Right atrium auricular region (tissue), 2 donors: ENCODE measurements at regions not wholly inside any gene's neighbourhood (a gene's known extent, or its start where the extent isn't known, plus 50 kb on each side); places are given as distances from the start of the nearest gene placed in this dataset.

Source experiments
- DNase-seq: peaks from one replicate; pipeline ENCODE4 v3.0.0-alpha.2; 2019; ENCODE audit warnings: low spot score
- H3K27ac ChIP-seq, 2 donors: fragments of 200-600 bp; sonication (generic); 1 replicate in 1 of 2; 2 replicates in 1 of 2; pipeline ENCODE4 v1.5.1; 2016 to 2019
- H3K27me3 ChIP-seq, 2 donors: fragments of 200-600 bp; sonication (generic); one replicate each; pipeline versions ENCODE4 v1.5.1 to v1.6.0; 2017 to 2019
- H3K36me3 ChIP-seq: fragments of 200-600 bp; sonication (generic); one replicate; pipeline ENCODE4 v1.5.1; 2016
- H3K4me1 ChIP-seq, 2 donors: fragments of 200-600 bp; sonication (generic); one replicate each; pipeline versions ENCODE4 v1.5.1 to v1.6.0; 2017 to 2019
- H3K4me3 ChIP-seq, 2 donors: fragments of 200-600 bp; sonication (generic); 1 replicate in 1 of 2; 2 replicates in 1 of 2; pipeline ENCODE4 v1.5.1; 2017 to 2019; ENCODE audit warnings: mild to moderate bottlenecking in 1 of 2, moderate library complexity in 1 of 2
- H3K9me3 ChIP-seq, 2 donors: fragments of 200-600 bp; sonication (generic); one replicate each; pipeline ENCODE4 v1.5.1; 2019
- CTCF ChIP-seq, 2 donors: fragments of 200-600 bp; sonication (generic); IDR thresholded peaks; one replicate each; pipeline ENCODE4 v1.5.1; 2019; ENCODE audit warnings: antibody characterized with exemption in 2 of 2

DNA sequence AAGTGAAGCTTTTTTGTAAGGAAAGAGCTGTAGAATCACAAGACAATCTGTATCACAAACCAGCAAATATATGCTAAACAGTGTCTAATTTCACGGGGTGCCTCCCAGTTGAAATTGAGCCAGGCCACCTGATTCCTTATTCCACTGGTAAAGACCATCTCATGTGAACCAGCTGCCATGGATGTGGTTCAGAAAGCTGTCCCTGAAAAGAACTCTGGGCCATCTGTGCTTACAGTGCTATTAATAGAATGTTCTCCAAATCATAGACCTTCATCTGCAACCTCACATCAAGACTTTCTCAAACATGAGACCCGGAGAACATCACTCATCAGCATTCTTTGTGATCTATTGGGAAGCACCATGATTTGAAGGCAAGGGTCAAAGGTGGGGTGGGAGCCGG lies 89.7 kb downstream of the FBXO5 start:
- Histone ChIP-seq H3K27me3 (no peaks in the 10 kb centered on the region), H3K27ac (no peak overlapping the region), H3K36me3 (no peaks in the 10 kb centered on the region), H3K4me1 (no peaks in the 10 kb centered on the region), H3K4me3 (no peak overlapping the region), H3K9me3 (no peaks in the 10 kb centered on the region)
- no peak for DNase-seq
- no peak for TF ChIP-seq CTCF (IDR thresholded peaks at IDR 0.05)

GRCh38 chr6:152896923-152897322 lies 85.9 kb downstream of the FBXO5 start:
- Histone ChIP-seq H3K36me3 (no peaks in the 10 kb centered on the region), H3K9me3 (no peaks in the 10 kb centered on the region), H3K27ac (no peak overlapping the region), H3K27me3 (no peaks in the 10 kb centered on the region), H3K4me1 (no peaks in the 10 kb centered on the region), H3K4me3 (no peak overlapping the region)
- TF ChIP-seq CTCF (IDR thresholded peaks at IDR 0.05) = no peak
- DNase-seq = no peak

DNA sequence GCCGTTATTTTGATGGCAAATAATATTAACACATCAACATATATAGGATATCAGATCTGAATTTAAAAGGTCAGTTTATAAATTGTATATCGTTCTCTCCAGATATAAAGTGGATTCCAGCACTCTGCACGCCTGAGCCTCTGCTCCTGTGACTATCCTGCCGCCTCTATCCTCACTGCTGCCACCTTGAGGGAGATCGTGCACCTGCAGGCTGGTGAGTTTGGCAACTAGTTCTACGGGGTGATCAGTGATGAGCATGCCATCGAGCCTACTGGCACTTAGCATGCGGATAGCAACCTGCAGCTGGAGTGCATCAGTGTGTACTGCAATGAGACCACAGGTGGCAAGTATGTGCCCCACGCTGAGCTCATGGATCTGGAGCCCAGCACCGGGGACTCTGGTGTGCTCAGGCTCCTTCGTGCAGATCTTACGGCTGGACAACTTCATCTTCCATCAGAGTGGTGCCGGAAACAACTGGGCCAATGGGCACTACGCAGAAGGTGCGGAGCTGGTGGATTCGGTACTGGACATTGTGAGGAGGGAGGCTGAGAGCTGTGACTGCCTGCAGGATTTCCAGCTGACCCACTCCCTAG lies 84.9 kb downstream of the FBXO5 start:
- H3K4me3 ChIP-seq = no peak overlapping the region
- no peaks in the 10 kb centered on the region for H3K36me3 ChIP-seq
- H3K4me1 ChIP-seq = no peaks in the 10 kb centered on the region
- no peaks in the 10 kb centered on the region for H3K9me3 ChIP-seq
- H3K27ac ChIP-seq = no peak overlapping the region
- no peaks in the 10 kb centered on the region for H3K27me3 ChIP-seq
- TF ChIP-seq CTCF (IDR thresholded peaks at IDR 0.05) = peak; percentile 56 to 89
- DNase-seq = peak; percentile 62

DNA sequence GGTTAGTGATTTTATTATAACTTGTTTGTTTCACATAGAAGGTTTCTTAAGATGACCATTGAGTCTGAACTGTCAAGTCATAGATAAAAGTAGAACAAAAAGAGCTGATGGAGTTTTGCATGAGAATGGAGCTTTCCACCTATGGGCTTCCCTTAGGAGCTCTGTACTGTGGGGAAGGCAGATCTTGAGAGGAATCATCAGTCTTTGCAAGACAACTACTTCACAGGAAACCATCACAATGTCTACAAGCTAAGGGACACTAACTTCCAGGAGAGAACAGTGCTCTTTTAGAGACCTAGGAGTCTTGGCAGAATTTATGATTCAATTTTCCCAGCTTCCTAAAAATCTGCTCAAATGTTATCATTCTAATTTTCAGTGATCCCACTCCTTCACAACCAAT lies 78.2 kb downstream of the FBXO5 start:
- no peaks in the 10 kb centered on the region for H3K36me3 ChIP-seq
- DNase-seq = no peak
- no peak for TF ChIP-seq CTCF (IDR thresholded peaks at IDR 0.05)

DNA sequence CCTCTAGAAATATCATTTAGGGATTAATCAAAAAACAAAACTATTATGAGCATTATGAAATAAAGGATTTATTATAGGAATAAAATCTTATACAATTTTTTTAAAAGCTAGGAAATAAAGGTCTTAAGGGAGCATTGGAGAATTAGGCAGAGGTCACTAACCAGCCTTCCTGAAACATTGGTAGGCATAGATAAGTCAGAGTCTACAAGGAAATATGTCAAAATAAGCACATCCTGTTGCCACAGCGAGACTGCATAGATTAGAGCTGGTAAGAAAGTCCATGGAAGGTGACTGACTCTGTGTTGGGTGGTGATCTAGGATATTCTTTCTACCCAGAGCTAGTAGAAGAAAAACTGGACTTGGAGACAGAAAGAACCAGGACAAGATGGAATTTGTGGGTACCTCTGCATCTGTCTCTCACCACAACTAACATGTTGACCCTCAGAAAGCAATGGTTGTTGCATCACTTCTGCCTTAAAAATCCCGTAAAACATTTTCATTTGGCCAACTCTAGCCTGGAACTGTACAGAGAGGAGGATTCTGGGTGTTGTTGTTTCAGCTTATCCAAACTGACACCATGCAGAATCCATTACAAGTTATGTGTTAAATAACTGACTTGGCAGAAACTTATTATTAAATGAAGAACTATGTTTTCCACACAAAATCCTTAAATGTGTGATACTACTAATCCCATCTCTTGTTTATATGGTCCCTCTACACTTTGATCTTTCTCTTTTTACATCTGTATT lies 77.1 kb downstream of the FBXO5 start:
- H3K4me1 ChIP-seq = no peaks in the 10 kb centered on the region
- no peaks in the 10 kb centered on the region for H3K9me3 ChIP-seq
- no peak for TF ChIP-seq CTCF (IDR thresholded peaks at IDR 0.05)
- H3K36me3 ChIP-seq = no peaks in the 10 kb centered on the region
- H3K27ac ChIP-seq = no peak overlapping the region
- H3K27me3 ChIP-seq = no peaks in the 10 kb centered on the region
- H3K4me3 ChIP-seq = no peak overlapping the region
- DNase-seq = no peak

More for the DNA sequence above, 78.2 kb downstream of the FBXO5 start:
- H3K9me3 ChIP-seq = no peaks in the 10 kb centered on the region
- H3K4me3 ChIP-seq = no peak overlapping the region
- no peaks in the 10 kb centered on the region for H3K4me1 ChIP-seq
- no peaks in the 10 kb centered on the region for H3K27me3 ChIP-seq
- no peak overlapping the region for H3K27ac ChIP-seq
